Activated CD4-positive, alpha-beta memory T cell treated with anti-CD3 and anti-CD28 coated beads for 36 hours (primary cell): ENCODE measurements at regions not wholly inside any gene's neighbourhood (a gene's known extent, or its start where the extent isn't known, plus 50 kb on each side); places are given as distances from the start of the nearest gene placed in this dataset.
"Not testable (repeated sequence)": the region's sequence is repeated elsewhere in the genome, so short reads cannot be mapped to it uniquely, and the experiment has no call there.

Experiments used
- CTCF ChIA-PET: fragments of 350-600 bp; sonication (Branson Sonifier 250); formaldehyde crosslinking; loops from one replicate; lab custom pipeline; 2021; ENCODE audit warnings: antibody characterized with exemption, inconsistent platforms; lab: Charles Lee
- POLR2A ChIA-PET: fragments of 350-600 bp; sonication (Branson Sonifier 250); formaldehyde crosslinking; loops from one replicate; lab custom pipeline; 2021; ENCODE audit warnings: antibody characterized with exemption; lab: Charles Lee
- DNase-seq: peaks from one replicate; pipeline ENCODE4 v3.0.0-alpha.2; 2020
- H3K27ac Mint-ChIP-seq: one replicate; pipeline ENCODE4 v1.8.0; 2021; ENCODE audit warnings: mixed read lengths
- H3K27me3 Mint-ChIP-seq: one replicate; pipeline ENCODE4 v1.8.0; 2021; ENCODE audit warnings: mixed read lengths
- H3K36me3 Mint-ChIP-seq: one replicate; pipeline ENCODE4 v1.8.0; 2021; ENCODE audit warnings: mixed read lengths
- H3K4me1 Mint-ChIP-seq: one replicate; pipeline ENCODE4 v1.8.0; 2021; ENCODE audit warnings: low read depth, mixed read lengths
- H3K4me3 Mint-ChIP-seq: one replicate; pipeline ENCODE4 v1.8.0; 2021; ENCODE audit warnings: mild to moderate bottlenecking, mixed read lengths
- H3K9me3 Mint-ChIP-seq: one replicate; pipeline ENCODE4 v1.8.0; 2021; ENCODE audit warnings: mixed read lengths
- intact Hi-C: fragments of 100-400 bp; cut with micrococcal nuclease; formaldehyde crosslinking; loops from one replicate; pipeline ENCODE4 v1.15.1; 2023

GRCh38 chr2:7686016-7686385 is 768.8 kb downstream of the RNF144A start:
- Mint-ChIP-seq H3K27ac (no peak overlapping the region), H3K36me3 (no peaks in the 10 kb centered on the region), H3K4me3 (no peak overlapping the region), H3K27me3 (no peaks in the 10 kb centered on the region), H3K4me1 (no peaks in the 10 kb centered on the region), H3K9me3 (no peaks in the 10 kb centered on the region)
- intact Hi-C loops, result no loop called here
- CTCF ChIA-PET, result interaction anchor here (3.5 kb wide), 1 partner anchor 14 kb away, joined by 13 read pairs; no protein-coding TSS in a partner anchor
- DNase-seq, result no peak
- POLR2A ChIA-PET, result no interaction called here

DNA sequence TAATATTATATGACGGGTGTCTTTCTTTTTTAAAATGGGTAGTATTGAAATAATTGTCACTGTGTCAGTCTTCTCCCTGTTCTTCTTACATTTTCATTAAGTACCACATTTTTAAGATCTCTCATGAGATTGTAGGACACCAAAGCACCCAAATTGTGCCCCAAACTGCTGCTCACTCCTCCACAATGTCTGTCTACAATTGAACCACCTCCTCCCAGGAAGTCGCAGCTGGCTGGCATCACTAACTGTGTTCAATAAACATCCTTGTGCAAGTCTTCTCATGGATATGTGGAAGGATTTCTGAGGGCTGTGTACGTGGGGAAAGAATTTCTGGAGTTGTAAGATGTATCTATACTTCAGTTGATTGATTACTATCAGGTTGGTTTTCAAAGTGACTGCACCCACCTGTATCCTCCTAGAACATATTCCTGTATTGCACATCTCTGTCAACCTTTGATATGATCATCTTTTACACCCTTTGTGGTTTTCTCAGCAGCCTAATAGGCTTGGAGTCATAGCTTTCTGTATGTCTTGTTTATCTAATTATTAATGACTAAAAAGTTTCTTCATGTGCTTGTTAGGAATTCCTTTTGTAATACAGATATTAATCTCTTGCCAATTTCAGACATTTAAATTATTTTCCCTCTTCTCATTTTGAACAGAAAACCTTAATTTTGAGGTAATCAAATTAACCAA is 774.9 kb downstream of the RNF144A start:
- DNase-seq, result no peak
- Mint-ChIP-seq H3K36me3 (no peaks in the 10 kb centered on the region), H3K4me1 (peaks cover 37% of the 10 kb centered on the region), H3K27ac (no peak overlapping the region), H3K9me3 (no peaks in the 10 kb centered on the region), H3K4me3 (peak overlapping the region; percentile 6), H3K27me3 (peaks cover 3% of the 10 kb centered on the region)
- POLR2A ChIA-PET, result no interaction called here
- intact Hi-C loops, result loop anchor here (5.0 to 10.0 kb wide), 2 partner anchors 65 to 243 kb away; no protein-coding TSS in a partner anchor
- CTCF ChIA-PET, result interaction anchor here (2.3 kb wide), 1 partner anchor 20 kb away, joined by 6 read pairs; no protein-coding TSS in a partner anchor

DNA sequence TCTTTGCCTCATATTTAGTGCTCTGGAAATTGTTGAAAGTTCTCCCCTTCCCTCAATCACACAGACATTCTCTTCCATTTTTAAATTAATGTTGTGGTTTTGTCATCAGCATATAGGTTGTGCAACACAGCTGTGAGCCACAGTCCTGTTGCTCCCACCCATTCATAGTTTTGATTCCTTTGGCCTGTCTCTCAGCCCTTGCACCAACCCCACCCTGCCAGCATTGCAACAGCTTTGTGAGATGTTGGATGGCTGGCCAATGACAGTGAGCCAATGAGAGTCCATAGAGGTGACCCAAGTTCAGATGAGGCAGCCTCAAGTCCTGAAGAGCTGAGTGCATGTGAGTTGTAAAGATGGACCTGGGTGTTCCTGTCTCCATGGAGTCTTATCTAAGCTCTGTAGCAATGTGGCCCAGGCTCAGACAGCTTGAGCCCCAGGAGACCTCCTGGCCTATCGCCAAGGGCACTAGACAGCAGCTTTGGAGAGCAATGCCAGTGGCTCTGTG is 775.5 kb downstream of the RNF144A start:
- DNase-seq, result no peak
- no peak overlapping the region for H3K27ac Mint-ChIP-seq
- ChIA-PET POLR2A (no interaction called here), CTCF (interaction anchor here (2.3 kb wide), 1 partner anchor 21 kb away, joined by 6 read pairs; no protein-coding TSS in a partner anchor)
- H3K9me3 Mint-ChIP-seq, result no peaks in the 10 kb centered on the region
- H3K36me3 Mint-ChIP-seq, result no peaks in the 10 kb centered on the region
- peaks cover 37% of the 10 kb centered on the region for H3K4me1 Mint-ChIP-seq
- H3K4me3 Mint-ChIP-seq, result peak overlapping the region; percentile 6
- intact Hi-C loops, result loop anchor here (5.0 to 10.0 kb wide), 2 partner anchors 65 to 242 kb away; no protein-coding TSS in a partner anchor
- H3K27me3 Mint-ChIP-seq, result peaks cover 3% of the 10 kb centered on the region

GRCh38 chr2:7693246-7694075 is 776.2 kb downstream of the RNF144A start:
- peaks cover 3% of the 10 kb centered on the region for H3K27me3 Mint-ChIP-seq
- peaks cover 37% of the 10 kb centered on the region for H3K4me1 Mint-ChIP-seq
- H3K36me3 Mint-ChIP-seq, result no peaks in the 10 kb centered on the region
- no peaks in the 10 kb centered on the region for H3K9me3 Mint-ChIP-seq
- ChIA-PET POLR2A (interaction anchor here (1.6 kb wide), 1 partner anchor 22 kb away, joined by 3 read pairs; no protein-coding TSS in a partner anchor), CTCF (interaction anchor here (2.3 kb wide), 1 partner anchor 22 kb away, joined by 6 read pairs; no protein-coding TSS in a partner anchor)
- intact Hi-C loops, result loop anchor here (2.0 to 10.0 kb wide), 5 partner anchors 31 to 257 kb away; no protein-coding TSS in a partner anchor
- no peak for DNase-seq
- peak overlapping the region; percentile 62 for H3K4me3 Mint-ChIP-seq
- peak overlapping the region; percentile 86 for H3K27ac Mint-ChIP-seq

DNA sequence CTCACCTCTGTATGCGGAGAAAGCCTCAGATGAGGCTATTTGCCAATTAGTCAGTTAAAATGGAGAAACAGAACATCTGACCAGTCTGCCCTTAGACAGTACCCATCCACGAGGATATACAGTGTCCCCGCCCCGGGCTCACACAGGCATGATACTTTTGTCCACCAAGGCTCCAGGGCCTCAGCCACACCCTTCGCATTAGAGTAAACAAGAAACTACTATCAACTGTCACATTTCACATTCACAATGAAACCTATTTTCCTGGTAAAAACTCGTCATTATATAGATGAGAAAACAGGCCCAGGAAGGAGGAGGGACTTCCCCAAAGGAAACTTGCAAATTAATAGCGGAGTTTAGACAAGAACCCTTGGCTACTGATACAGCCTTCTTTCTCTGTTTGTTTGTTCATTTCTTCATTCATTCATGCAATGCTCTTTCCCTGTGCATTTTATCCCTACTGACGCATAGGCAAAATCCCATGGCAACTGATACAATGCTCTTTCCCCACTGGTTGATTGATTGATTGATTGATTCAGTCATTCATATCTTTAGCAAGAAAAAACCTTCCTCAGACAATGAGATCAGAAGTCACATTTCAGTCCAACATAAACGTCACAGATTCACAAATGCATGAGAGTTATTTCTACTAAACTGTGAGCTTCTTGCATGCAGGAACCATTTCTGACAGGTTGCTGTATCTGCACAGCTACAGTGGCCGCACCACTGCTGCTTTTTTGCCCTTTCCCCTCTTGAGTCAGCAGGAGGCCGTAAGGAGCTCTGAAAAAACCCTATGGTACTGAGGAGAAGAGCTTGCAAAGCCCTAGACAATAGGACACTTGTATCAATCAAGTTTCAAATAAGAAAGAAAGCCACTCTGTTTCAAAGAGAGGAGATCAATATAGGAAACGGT is 777.1 kb downstream of the RNF144A start:
- ChIA-PET POLR2A (interaction anchor here (1.6 kb wide), 1 partner anchor 23 kb away, joined by 3 read pairs; no protein-coding TSS in a partner anchor), CTCF (interaction anchor here (1.1 to 2.3 kb wide), 2 partner anchors 23 to 46 kb away, joined by 3 to 6 read pairs; no protein-coding TSS in a partner anchor)
- Mint-ChIP-seq H3K27ac (peak overlapping the region; percentile 86), H3K4me3 (peak overlapping the region; percentile 62), H3K36me3 (no peaks in the 10 kb centered on the region), H3K9me3 (no peaks in the 10 kb centered on the region), H3K4me1 (peaks cover 37% of the 10 kb centered on the region), H3K27me3 (peaks cover 3% of the 10 kb centered on the region)
- DNase-seq, result peak; percentile 65
- intact Hi-C loops, result loop anchor here (2.0 to 10.0 kb wide), 5 partner anchors 30 to 258 kb away; no protein-coding TSS in a partner anchor

DNA sequence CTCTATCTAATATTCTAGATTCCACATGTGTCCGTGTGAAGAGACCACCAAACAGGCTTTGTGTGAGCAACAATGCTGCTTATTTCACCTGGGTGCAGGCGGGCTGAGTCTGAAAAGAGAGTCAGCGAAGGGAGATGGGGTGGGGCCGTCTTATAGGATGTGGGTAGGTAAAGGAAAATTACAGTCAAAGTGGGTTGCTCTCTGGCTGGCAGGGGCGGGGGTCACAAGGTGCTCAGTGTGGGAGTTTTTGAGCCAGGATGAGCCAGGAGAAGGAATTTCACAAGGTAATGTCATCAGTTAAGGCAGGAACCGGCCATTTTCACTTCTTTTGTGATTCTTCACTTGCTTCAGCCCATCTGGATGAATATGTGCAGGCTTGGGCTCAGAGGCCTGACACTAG is 779.3 kb downstream of the RNF144A start:
- CTCF ChIA-PET, result interaction anchor here (0.9 to 1.0 kb wide), 2 partner anchors 25 to 353 kb away, joined by 3 read pairs; no protein-coding TSS in a partner anchor

GRCh38 chr2:7697052-7697451 is 779.8 kb downstream of the RNF144A start:
- Mint-ChIP-seq H3K4me1 (peaks cover 34% of the 10 kb centered on the region), H3K9me3 (no peaks in the 10 kb centered on the region), H3K4me3 (no peak overlapping the region), H3K27ac (no peak overlapping the region), H3K27me3 (peaks cover 3% of the 10 kb centered on the region), H3K36me3 (no peaks in the 10 kb centered on the region)
- CTCF ChIA-PET, result interaction anchor here (0.9 kb wide), 1 partner anchor 353 kb away, joined by 3 read pairs; no protein-coding TSS in a partner anchor
- POLR2A ChIA-PET, result no interaction called here
- intact Hi-C loops, result loop anchor here (10.0 kb wide), 1 partner anchor 238 kb away; no protein-coding TSS in a partner anchor
- DNase-seq, result no peak

More for the DNA sequence above, 779.3 kb downstream of the RNF144A start:
- POLR2A ChIA-PET, H3K4me3 Mint-ChIP-seq, H3K9me3 Mint-ChIP-seq, H3K27me3 Mint-ChIP-seq, DNase-seq, H3K36me3 Mint-ChIP-seq, H3K27ac Mint-ChIP-seq: not testable (repeated sequence)
- intact Hi-C loops, result loop anchor here (10.0 kb wide), 1 partner anchor 238 kb away; no protein-coding TSS in a partner anchor
- peaks cover 37% of the 10 kb centered on the region for H3K4me1 Mint-ChIP-seq

GRCh38 chr2:7701791-7702190 is 784.6 kb downstream of the RNF144A start:
- H3K36me3 Mint-ChIP-seq, result no peaks in the 10 kb centered on the region
- H3K27ac Mint-ChIP-seq, result no peak overlapping the region
- H3K4me3 Mint-ChIP-seq, result no peak overlapping the region
- H3K27me3 Mint-ChIP-seq, result no peaks in the 10 kb centered on the region
- ChIA-PET CTCF (interaction anchor here (0.8 kb wide), 1 partner anchor 565 kb away, joined by 3 read pairs; no protein-coding TSS in a partner anchor), POLR2A (no interaction called here)
- peaks cover 3% of the 10 kb centered on the region for H3K4me1 Mint-ChIP-seq
- intact Hi-C loops, result no loop called here
- no peaks in the 10 kb centered on the region for H3K9me3 Mint-ChIP-seq
- no peak for DNase-seq

DNA sequence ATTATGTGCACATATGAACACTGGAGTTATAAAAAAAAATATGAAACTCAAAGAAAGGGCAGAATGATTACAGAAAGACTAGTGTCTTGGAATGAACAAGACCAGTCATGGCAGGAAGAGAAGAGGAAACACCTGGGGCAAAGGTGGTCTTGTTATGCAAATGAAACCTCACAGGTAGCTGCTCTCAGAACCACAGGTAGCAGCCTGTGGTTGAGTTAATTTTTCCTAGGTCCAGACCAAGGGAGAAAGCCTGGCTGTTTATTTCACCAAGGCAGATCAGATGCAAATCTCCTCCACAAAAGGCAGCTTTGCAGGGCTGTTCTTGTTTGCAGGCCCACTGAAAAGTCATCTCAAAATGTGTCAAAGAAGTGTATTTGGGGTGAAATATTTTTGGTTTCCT is 785.8 kb downstream of the RNF144A start:
- CTCF ChIA-PET, result no interaction called here

DNA sequence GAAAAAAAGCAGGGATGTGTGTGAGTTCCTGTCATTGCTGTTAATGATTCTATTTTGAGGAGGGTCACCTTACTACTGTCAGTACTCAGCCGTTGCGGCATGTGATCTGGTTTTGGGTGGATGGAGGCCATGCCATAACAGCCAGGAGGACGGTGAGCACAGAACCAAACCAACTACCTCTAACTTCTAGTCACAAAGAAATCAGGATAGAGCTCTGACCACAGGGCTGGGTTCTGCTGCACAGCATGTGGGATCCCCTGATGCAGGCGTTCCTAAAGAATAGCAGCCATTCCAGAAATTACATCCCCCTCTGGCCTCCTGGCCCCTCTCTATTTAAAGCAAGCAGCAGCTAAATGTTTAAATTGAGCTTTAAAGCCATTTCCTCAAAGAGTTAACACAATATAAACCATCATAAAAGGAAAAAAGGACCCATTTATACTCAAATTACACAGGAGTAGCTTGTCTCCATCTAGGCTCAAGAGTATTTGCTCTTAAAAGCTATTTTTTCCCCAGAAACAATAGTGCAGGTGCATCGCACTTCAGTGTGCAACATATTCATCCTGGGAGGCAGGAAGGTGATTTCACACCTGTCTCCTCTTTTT is 786.4 kb downstream of the RNF144A start:
- Mint-ChIP-seq H3K27ac (no peak overlapping the region), H3K4me3 (no peak overlapping the region), H3K36me3 (no peaks in the 10 kb centered on the region), H3K27me3 (no peaks in the 10 kb centered on the region), H3K9me3 (no peaks in the 10 kb centered on the region), H3K4me1 (peaks cover 3% of the 10 kb centered on the region)
- no peak for DNase-seq
- intact Hi-C loops, result no loop called here
- POLR2A ChIA-PET, result no interaction called here
- CTCF ChIA-PET, result no interaction called here

More for the DNA sequence above, 785.8 kb downstream of the RNF144A start:
- intact Hi-C loops, result no loop called here
- H3K36me3 Mint-ChIP-seq, result no peaks in the 10 kb centered on the region
- H3K27me3 Mint-ChIP-seq, result no peaks in the 10 kb centered on the region
- no peaks in the 10 kb centered on the region for H3K9me3 Mint-ChIP-seq
- no peak overlapping the region for H3K4me3 Mint-ChIP-seq
- POLR2A ChIA-PET, result interaction anchor here (1.1 kb wide), 1 partner anchor 32 kb away, joined by 3 read pairs; no protein-coding TSS in a partner anchor
- DNase-seq, result no peak
- no peak overlapping the region for H3K27ac Mint-ChIP-seq
- H3K4me1 Mint-ChIP-seq, result peaks cover 3% of the 10 kb centered on the region
